OCI-LY3 (cell line): ENCODE measurements at regions not wholly inside any gene's neighbourhood (a gene's known extent, or its start where the extent isn't known, plus 50 kb on each side); places are given as distances from the start of the nearest gene placed in this dataset.

Source experiments
- EZH2phosphoT487 ChIP-seq: fragments of 200-600 bp; shearing (Covaris generic); IDR thresholded peaks from 2 replicates; pipeline ENCODE4 v1.6.1; 2018; ENCODE audit warnings: antibody characterized with exemption, mixed run types, low read depth
- TF ChIP-seq, protein P1 (sequence below): fragments of 200-600, 300-600 bp; sonication (generic); IDR thresholded peaks from 2 replicates; pipeline ENCODE4 v1.5.1; 2014; ENCODE audit warnings: antibody characterized with exemption, low read length, low read depth

DNA sequence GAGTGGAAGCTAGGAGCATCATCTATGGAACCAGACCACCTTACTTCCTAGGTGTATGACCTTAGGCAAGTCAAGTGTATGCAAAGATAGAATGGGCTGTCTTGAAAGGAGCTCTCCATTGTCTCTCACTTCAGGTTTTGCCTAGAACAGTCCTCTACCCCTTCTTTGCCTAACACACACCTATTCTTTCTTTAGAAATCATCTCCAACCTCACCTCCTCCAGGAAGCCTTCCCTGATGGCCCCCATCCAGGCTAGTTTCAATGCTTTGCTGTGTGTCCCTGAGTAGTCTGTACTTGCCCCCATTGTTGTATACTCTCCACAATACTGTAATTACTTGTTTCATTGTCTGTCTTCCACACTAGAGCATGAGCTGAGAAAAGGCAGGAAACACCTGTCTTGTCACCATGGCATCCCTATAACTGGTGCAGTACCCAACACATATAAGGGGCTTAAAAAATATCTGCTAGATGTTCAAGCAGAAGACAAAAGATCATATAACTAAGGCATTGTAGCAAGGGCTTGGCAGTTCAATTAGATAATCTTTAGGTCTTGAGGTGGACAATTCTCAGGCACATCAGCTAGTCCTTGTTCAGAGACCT is 83.0 kb downstream of the RRAGC start:
- TF ChIP-seq, protein P1, sequence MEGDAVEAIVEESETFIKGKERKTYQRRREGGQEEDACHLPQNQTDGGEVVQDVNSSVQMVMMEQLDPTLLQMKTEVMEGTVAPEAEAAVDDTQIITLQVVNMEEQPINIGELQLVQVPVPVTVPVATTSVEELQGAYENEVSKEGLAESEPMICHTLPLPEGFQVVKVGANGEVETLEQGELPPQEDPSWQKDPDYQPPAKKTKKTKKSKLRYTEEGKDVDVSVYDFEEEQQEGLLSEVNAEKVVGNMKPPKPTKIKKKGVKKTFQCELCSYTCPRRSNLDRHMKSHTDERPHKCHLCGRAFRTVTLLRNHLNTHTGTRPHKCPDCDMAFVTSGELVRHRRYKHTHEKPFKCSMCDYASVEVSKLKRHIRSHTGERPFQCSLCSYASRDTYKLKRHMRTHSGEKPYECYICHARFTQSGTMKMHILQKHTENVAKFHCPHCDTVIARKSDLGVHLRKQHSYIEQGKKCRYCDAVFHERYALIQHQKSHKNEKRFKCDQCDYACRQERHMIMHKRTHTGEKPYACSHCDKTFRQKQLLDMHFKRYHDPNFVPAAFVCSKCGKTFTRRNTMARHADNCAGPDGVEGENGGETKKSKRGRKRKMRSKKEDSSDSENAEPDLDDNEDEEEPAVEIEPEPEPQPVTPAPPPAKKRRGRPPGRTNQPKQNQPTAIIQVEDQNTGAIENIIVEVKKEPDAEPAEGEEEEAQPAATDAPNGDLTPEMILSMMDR: no peak
- TF ChIP-seq EZH2phosphoT487: no peak
